GM23248 (cell line): ENCODE measurements at regions not wholly inside any gene's neighbourhood (a gene's known extent, or its start where the extent isn't known, plus 50 kb on each side); places are given as distances from the start of the nearest gene placed in this dataset.

ENCODE experiments used
- EZH2 ChIP-seq: fragments of 200-600 bp; sonication (generic); IDR thresholded peaks from 2 replicates; pipeline ENCODE4 v1.6.1; 2018; ENCODE audit warnings: antibody characterized with exemption, mild to moderate bottlenecking; ENCODE audit not compliant: insufficient read depth, poor library complexity, severe bottlenecking
- EZH2phosphoT487 ChIP-seq: fragments of 200-600 bp; sonication (generic); IDR thresholded peaks from 2 replicates; pipeline ENCODE4 v1.6.1; 2018; ENCODE audit warnings: antibody characterized with exemption, moderate library complexity, mild to moderate bottlenecking, low read depth; ENCODE audit not compliant: insufficient read depth

GRCh38 chrX:116628464-116628863 is 165.7 kb upstream of the CT83 start:
- TF ChIP-seq EZH2 (no peak), EZH2phosphoT487 (no peak)
